ENCODE measurements at regions not wholly inside any gene's neighbourhood (a gene's known extent, or its start where the extent isn't known, plus 50 kb on each side); places are given as distances from the start of the nearest gene placed in this dataset.

- TF ChIP-seq CTCF (conservative IDR thresholded peaks at IDR 0.05 in 1 of 2, IDR thresholded peaks at IDR 0.05 in 1 of 2; ENCODE audit: low read depth in 1 of 2, low read length in 2 of 2) (no peak), EZH2 (IDR thresholded peaks at IDR 0.05; ENCODE audit: low read length, missing control alignments) (no peak)
Observed at GRCh38 chr15:95108673-95109072, 877.3 kb downstream of the MCTP2 start.

Data from fibroblast of lung (primary cell).